ENCODE measurements at regions not wholly inside any gene's neighbourhood (a gene's known extent, or its start where the extent isn't known, plus 50 kb on each side); places are given as distances from the start of the nearest gene placed in this dataset.

GRCh38 chr6:92589996-92590395, 829.4 kb downstream of the EPHA7 start:
- no peak for DNase-seq

DNA sequence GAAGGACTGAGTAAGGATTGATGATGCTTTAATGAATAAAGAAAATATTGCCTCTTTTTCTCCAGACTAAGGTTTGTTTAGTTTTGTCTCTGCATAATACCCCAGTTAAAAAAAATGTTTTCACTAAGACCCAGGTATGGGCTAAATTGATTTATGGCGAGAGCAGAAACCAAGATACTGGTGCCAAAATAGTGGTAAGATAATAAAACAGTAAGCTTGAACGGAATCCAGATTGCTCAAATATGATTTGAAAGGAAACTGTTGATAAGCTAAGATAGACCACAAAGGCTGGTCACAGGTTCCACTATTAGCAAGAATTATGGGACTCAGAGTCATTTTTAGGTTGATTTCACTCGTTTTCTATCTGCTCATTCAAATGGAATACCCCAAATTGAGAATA, 831.2 kb downstream of the EPHA7 start:
- DNase-seq = no peak

DNA sequence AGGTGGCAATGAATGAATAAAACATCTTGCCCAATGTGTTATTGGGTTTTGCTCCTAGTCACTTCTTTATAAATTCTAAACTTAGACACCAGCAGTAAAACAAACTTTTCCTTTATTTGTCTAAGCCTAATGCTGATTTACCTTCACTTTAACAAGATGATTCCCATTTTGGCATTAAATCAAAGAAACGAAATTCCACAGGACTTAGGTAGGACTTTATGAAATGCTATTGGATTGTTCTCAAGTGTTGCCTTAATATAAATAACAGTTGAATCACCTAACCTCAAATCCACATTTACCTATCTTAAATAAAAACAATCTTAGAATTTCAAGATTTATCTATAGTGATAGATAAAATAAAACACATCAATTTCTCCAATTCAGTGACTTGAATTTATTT, 831.8 kb downstream of the EPHA7 start:
- DNase-seq = no peak

- no peak for DNase-seq
Measured at GRCh38 chr6:92586236-92586977, 833.0 kb downstream of the EPHA7 start.

DNA sequence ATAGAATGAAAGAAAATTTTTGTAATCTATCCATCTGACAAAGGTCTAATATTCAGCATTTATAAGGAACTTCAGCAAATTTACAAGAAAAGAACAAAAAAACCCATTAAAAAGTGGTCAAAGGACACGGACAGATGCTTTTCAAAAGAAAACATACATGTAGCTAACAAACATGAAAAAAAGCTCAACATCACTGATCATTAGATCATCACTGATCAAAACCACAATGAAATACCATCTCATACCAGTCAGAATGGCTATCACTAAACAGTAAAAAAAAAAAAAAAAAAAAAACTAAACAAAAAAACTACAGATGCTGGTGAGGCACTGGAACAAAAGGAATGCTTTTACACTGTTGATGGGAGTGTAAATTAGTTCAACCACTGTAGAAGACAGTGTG, 837.1 kb downstream of the EPHA7 start:
- no peak for DNase-seq

- DNase-seq = peak; percentile 33
Measured at GRCh38 chr6:92577077-92577719, 842.2 kb downstream of the EPHA7 start.

DNA sequence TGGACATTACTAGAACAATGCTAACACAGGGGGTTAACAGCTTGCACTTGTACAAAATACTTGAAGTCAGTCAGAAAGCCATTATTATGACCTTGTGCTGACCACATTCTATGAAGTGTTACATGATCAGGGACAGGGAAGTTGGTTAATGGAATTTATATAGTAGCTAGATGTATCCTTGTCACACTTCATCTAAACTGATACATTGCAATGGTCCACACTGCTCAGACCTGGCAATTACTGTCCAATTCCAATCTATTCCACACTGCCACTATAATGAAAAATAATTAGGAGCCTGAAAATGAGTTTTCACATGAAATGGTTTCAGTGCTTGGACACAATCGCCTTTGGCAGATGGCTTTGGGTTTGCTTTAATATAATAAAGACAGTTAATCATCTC, 850.8 kb downstream of the EPHA7 start:
- DNase-seq = no peak

GRCh38 chr6:92566632-92567031, 852.7 kb downstream of the EPHA7 start:
- DNase-seq = no peak

DNA sequence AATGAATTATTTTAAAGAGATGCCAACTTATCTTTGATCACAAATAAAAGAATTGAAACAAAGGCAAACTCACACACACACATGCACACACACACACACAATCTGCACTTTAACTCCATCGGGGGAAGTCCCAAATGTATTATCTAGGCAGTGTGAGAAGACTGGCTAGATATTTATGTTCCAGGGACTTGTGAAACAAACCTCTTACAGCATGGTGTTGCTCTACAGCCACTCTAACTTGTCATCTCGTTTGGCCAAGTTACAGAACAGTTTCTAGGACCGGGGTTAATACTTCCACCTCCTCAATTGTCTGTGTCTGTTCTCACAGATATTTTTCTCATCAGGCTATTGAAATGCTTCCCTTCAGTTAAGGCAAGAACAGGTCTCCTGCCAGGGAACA, 855.0 kb downstream of the EPHA7 start:
- no peak for DNase-seq

GRCh38 chr6:92559611-92560010, 859.7 kb downstream of the EPHA7 start:
- DNase-seq = no peak

GRCh38 chr6:92559003-92559402, 860.4 kb downstream of the EPHA7 start:
- DNase-seq = no peak

DNA sequence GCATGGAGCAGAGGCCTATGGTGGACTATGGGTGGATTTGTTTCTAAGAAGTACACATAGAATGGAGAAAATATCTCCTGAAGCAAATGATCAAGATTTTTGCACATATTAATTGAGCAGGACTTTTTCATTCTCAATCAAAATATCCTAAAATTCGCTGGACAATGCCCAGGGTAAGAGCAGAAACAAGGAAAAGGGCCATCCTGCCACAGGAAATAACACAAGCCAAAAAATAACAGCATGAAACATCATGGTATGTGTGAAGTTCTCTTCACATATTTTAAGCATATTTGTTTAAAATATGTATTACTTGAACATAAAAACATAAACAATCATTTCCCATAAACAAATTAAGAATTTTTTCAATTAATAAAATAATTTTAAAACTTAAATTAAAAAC, 868.9 kb downstream of the EPHA7 start:
- DNase-seq = no peak

GRCh38 chr6:92545861-92546260, 873.5 kb downstream of the EPHA7 start:
- no peak for DNase-seq

DNA sequence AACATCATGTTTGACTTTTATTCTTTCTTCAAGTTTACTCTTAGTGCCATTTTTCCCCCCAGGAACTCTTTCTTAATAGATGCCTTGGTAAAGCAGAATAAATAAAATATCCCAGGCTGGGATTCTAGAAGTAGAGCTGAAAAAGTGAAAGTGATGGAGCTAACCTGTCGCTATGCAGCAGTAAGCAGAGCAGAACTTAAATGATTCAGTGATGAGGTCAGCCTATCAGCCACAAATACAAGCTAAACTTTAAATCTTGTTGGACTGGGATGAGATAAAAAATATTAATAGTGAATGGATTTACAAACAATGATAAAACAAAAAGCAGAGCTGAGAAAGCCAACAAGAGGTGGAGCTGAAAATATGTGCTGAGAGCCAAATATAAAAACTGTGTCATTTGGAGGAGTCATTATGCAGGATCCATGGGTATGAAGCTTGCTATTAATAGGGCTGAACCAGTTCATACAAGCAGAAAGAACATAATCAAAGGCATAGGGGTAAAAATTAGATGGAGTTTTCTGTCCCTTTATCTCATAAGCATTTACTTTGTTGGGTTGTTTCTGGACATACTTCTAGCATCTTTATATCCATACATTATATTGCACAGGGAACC, 877.8 kb downstream of the EPHA7 start:
- DNase-seq = no peak

GRCh38 chr6:92538926-92539325, 880.4 kb downstream of the EPHA7 start:
- DNase-seq = no peak

DNA sequence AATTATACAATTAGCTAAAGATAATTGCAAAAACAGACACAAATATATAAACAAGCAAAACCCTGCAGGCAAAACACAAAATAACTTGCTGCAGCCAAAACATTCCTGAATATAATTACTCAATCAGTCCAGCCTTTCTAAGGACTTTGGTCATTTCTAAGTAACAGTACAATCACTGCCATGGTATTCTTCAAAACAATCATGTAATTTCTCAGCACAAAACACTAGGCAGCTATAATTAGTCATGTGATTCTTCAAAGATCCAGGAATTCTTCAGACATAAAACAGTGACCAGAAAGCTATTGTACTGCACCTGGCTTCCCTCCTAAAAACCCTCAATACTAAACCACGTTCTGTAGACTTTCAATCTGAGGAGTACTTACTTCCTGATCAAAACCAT, 881.1 kb downstream of the EPHA7 start:
- no peak for DNase-seq

DNA sequence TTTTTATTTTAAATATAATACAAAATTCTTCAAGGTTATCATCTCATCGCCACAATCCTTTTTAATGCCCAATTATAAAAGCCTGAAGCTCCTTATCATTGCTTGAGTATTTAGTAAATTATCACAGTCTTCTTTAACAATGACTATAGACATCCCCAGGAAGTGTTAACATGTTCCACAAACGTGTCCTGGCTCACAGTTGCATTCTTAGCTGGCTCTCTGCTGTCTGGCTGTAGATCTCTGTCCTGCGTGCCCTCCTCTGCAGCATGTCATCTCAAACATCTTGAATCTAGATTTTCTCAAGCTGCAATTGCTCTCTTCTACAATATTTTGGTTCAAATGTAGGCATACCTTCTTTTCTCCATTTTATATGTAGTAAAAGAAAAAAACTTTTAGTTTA, 885.2 kb downstream of the EPHA7 start:
- DNase-seq = no peak

- no peak for DNase-seq
Measured at GRCh38 chr6:92522589-92522988, 896.8 kb downstream of the EPHA7 start.

- DNase-seq = no peak
Measured at GRCh38 chr6:92521553-92521952, 897.8 kb downstream of the EPHA7 start.

- no peak for DNase-seq
Measured at GRCh38 chr6:92510137-92510536, 909.2 kb downstream of the EPHA7 start.

- DNase-seq = no peak
Measured at GRCh38 chr6:92507552-92507951, 911.8 kb downstream of the EPHA7 start.

DNA sequence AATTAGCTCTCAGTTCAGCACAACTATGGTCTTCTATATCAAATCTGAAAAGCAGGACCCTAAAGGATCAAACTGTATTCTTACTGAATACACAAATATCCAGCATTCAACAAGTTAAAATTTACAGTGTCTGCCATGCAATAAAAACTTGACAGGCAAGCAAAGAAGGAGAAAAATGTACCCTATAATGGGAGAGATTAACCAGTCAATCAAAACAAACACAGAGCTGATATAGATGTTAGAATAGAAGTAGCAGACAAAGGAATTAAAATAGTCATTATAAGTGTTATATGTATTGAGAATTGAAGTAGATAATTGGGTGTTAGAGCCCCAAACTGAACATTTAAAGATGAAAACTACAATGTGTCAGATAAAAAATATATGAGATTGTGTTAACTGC, 914.9 kb downstream of the EPHA7 start:
- no peak for DNase-seq

DNA sequence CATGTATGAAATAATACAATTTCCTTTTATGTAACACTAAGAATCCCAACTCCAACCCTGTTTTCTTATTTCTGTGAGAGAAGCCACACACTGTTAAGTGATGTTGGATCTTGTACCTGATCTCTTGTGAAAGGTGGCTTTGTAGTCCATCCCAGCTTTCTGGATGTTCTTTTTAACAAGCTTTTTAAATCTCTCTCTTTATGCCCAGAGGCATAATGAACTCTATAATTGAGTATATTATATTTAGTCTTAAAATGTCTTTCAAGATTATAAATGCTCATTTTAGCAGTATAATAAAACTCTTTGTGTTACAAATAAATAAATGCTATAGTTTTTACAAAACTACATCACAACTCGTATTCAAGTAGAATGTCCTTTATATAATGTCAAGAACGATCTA, 922.1 kb downstream of the EPHA7 start:
- DNase-seq = no peak

- no peak for DNase-seq
Measured at GRCh38 chr6:92496527-92496926, 922.8 kb downstream of the EPHA7 start.
